GM23338 (cell line): ENCODE measurements at regions not wholly inside any gene's neighbourhood (a gene's known extent, or its start where the extent isn't known, plus 50 kb on each side); places are given as distances from the start of the nearest gene placed in this dataset.

ENCODE experiments used
- ATAC-seq: fragments of 200-7000 bp; cut with Tn5 transposase; 3 replicates; pipeline ENCODE4 v1.9.1; 2020
- DNase-seq: peaks from one replicate; pipeline ENCODE4 v3.0.0-alpha.2; 2015; ENCODE audit warnings: low spot score
- H2AFZ ChIP-seq: fragments of 200-600 bp; sonication (generic); 2 replicates; pipeline ENCODE4 v1.8.0; 2016; ENCODE audit warnings: antibody characterized with exemption, mild to moderate bottlenecking, moderate library complexity
- H3F3A ChIP-seq: fragments of 200-600 bp; sonication (generic); replicated peaks from 2 replicates; pipeline ENCODE4 v1.8.0; 2017; ENCODE audit warnings: antibody characterized with exemption, mixed run types, low read depth
- H3K27ac ChIP-seq: fragments of 200-600 bp; sonication (generic); 2 replicates; pipeline ENCODE4 v1.6.1; 2016; ENCODE audit warnings: low read depth
- H3K27me3 ChIP-seq: fragments of 200-600 bp; sonication (generic); 2 replicates; pipeline ENCODE4 v1.8.0; 2016; ENCODE audit warnings: mild to moderate bottlenecking, mixed run types, moderate library complexity; ENCODE audit not compliant: insufficient read depth
- H3K36me3 ChIP-seq: fragments of 200-600 bp; sonication (generic); 2 replicates; pipeline ENCODE4 v1.8.0; 2016; ENCODE audit warnings: mild to moderate bottlenecking; ENCODE audit not compliant: insufficient read depth
- H3K4me1 ChIP-seq: fragments of 200-600 bp; sonication (generic); 2 replicates; pipeline ENCODE4 v1.8.0; 2016; ENCODE audit warnings: mild to moderate bottlenecking, moderate library complexity; ENCODE audit not compliant: insufficient read depth
- H3K4me2 ChIP-seq: fragments of 200-600 bp; sonication (generic); 2 replicates; pipeline ENCODE4 v1.7.1; 2017; ENCODE audit warnings: mixed run types
- H3K4me3 ChIP-seq: fragments of 200-600 bp; sonication (generic); 2 replicates; pipeline ENCODE4 v1.6.1; 2016; ENCODE audit warnings: mixed run types
- H3K79me2 ChIP-seq: fragments of 200-600 bp; sonication (generic); replicated peaks from 2 replicates; pipeline ENCODE4 v1.8.0; 2017; ENCODE audit warnings: mild to moderate bottlenecking; ENCODE audit not compliant: insufficient read depth
- H3K9me2 ChIP-seq: fragments of 200-600 bp; sonication (generic); 2 replicates; pipeline ENCODE4 v1.8.0; 2017; ENCODE audit not compliant: insufficient read depth
- H4K20me1 ChIP-seq: fragments of 200-600 bp; sonication (generic); replicated peaks from 2 replicates; pipeline ENCODE4 v1.8.0; 2017; ENCODE audit warnings: mild to moderate bottlenecking; ENCODE audit not compliant: insufficient read depth
- H3K27ac Mint-ChIP-seq: 2 replicates; pipeline ENCODE4 v1.8.0; 2020; ENCODE audit warnings: inconsistent platforms, mild to moderate bottlenecking, moderate library complexity, mixed read lengths
- H3K27me3 Mint-ChIP-seq: 3 replicates; pipeline ENCODE4 v1.8.0; 2022; ENCODE audit warnings: low read depth, mild to moderate bottlenecking, moderate library complexity, mixed read lengths, inconsistent platforms; ENCODE audit not compliant: insufficient read depth, poor library complexity
- H3K36me3 Mint-ChIP-seq: 3 replicates; pipeline ENCODE4 v1.8.0; 2021; ENCODE audit warnings: low read depth, mild to moderate bottlenecking, inconsistent platforms, moderate library complexity, mixed read lengths
- H3K4me1 Mint-ChIP-seq: 3 replicates; pipeline ENCODE4 v1.8.0; 2020; ENCODE audit warnings: mild to moderate bottlenecking, inconsistent platforms, mixed read lengths
- H3K4me3 Mint-ChIP-seq: 3 replicates; pipeline ENCODE4 v1.8.0; 2021; ENCODE audit warnings: moderate library complexity, mild to moderate bottlenecking, inconsistent platforms, mixed read lengths
- H3K9me3 Mint-ChIP-seq: 3 replicates; pipeline ENCODE4 v1.8.0; 2020; ENCODE audit warnings: moderate library complexity, mild to moderate bottlenecking, inconsistent platforms, mixed read lengths
- CREB1 ChIP-seq: fragments of 250-450 bp; sonication (Bioruptor Pico); IDR thresholded peaks from 2 replicates; pipeline ENCODE4 v1.5.0; 2020; ENCODE audit warnings: low read depth, mild to moderate bottlenecking, moderate library complexity
- EZH2phosphoT487 ChIP-seq: fragments of 200-600 bp; sonication (generic); IDR thresholded peaks from one replicate; pipeline ENCODE4 v1.8.1; 2018; ENCODE audit warnings: antibody characterized with exemption; ENCODE audit not compliant: unreplicated experiment
- JUNB ChIP-seq: IDR thresholded peaks from one replicate; pipeline ENCODE4 v1.6.1; 2016; ENCODE audit warnings: antibody characterized with exemption; ENCODE audit not compliant: unreplicated experiment
- NANOG ChIP-seq: IDR thresholded peaks from 2 replicates; pipeline ENCODE4 v1.6.1; 2016; ENCODE audit warnings: antibody characterized with exemption, borderline replicate concordance
- POLR2AphosphoS5 ChIP-seq: IDR thresholded peaks from 2 replicates; pipeline ENCODE4 v1.6.1; 2016; ENCODE audit warnings: antibody characterized with exemption, low read depth
- STAT1 ChIP-seq: IDR thresholded peaks from one replicate; pipeline ENCODE4 v1.6.1; 2016; ENCODE audit warnings: antibody characterized with exemption; ENCODE audit not compliant: unreplicated experiment
- TF ChIP-seq, protein P1 (sequence below): IDR thresholded peaks from 2 replicates; pipeline ENCODE4 v1.6.1; 2016; ENCODE audit warnings: antibody characterized with exemption
- TF ChIP-seq, protein P2 (sequence below): IDR thresholded peaks from one replicate; pipeline ENCODE4 v1.6.1; 2018; ENCODE audit warnings: antibody characterized with exemption; ENCODE audit not compliant: unreplicated experiment
- TF ChIP-seq, protein P3 (sequence below): fragments of 250-450 bp; sonication (Bioruptor Pico); IDR thresholded peaks from 2 replicates; pipeline ENCODE4 v1.5.0; 2020; ENCODE audit warnings: mild to moderate bottlenecking, moderate library complexity

- Mint-ChIP-seq H3K27me3 (peaks cover 3% of the 10 kb centered on the region), H3K9me3 (peaks cover under 1% of the 10 kb centered on the region; the same call in 2 of the 3 replicates), H3K4me3 (no peak overlapping the region), H3K4me1 (peaks cover 29% of the 10 kb centered on the region), H3K36me3 (peaks cover 18% of the 10 kb centered on the region; the same call in 1 of the 3 replicates), H3K27ac (no peak overlapping the region)
- no peak for TF ChIP-seq CREB1 (CRISPR knock-in tag)
- TF ChIP-seq NANOG = peak; percentile 72; the same call in 1 of the 2 replicates
- H3K4me1 ChIP-seq = peaks cover 26% of the 10 kb centered on the region
- H3K4me2 ChIP-seq = no peak overlapping the region; the same call in 1 of the 2 replicates
- H3K9me2 ChIP-seq = 0 out of 2 replicates have a peak, but pooled peaks cover 4% of the 10 kb centered on the region
- H3F3A ChIP-seq = no peaks in the 10 kb centered on the region
- DNase-seq (no peak), ATAC-seq (peak; percentile 70)
- H3K79me2 ChIP-seq = no peaks in the 10 kb centered on the region
- no peak overlapping the region for H3K4me3 ChIP-seq
- no peak overlapping the region for H3K27ac ChIP-seq
- H3K36me3 ChIP-seq = no peaks in the 10 kb centered on the region
- no peak overlapping the region for H2AFZ ChIP-seq
- H3K27me3 ChIP-seq = no peaks in the 10 kb centered on the region
- no peaks in the 10 kb centered on the region for H4K20me1 ChIP-seq
Observed at GRCh38 chr4:130185123-130185522, 1089.2 kb downstream of the C4orf33 start.

DNA sequence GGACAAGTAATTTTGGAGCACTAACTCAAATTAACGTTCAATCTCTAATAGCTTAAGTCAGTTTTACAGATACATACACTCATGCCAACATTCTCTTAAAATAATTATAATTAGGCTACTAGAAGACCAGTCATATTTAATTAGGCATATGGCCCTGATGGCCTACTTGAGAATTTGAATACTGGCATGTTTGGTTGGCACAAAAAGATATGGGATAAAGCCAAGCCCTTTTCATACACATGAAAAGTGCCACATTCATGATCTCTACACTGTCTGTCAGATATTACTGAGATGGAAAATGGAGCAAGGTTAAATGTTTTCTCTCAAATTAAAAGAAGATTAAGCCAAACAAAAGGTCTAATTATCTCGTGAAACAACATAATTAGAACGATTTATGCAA is 1091.0 kb downstream of the C4orf33 start:
- ATAC-seq = no peak
- no peak overlapping the region for H3K4me3 Mint-ChIP-seq
- H3K36me3 ChIP-seq = no peaks in the 10 kb centered on the region
- TF ChIP-seq, protein P1, sequence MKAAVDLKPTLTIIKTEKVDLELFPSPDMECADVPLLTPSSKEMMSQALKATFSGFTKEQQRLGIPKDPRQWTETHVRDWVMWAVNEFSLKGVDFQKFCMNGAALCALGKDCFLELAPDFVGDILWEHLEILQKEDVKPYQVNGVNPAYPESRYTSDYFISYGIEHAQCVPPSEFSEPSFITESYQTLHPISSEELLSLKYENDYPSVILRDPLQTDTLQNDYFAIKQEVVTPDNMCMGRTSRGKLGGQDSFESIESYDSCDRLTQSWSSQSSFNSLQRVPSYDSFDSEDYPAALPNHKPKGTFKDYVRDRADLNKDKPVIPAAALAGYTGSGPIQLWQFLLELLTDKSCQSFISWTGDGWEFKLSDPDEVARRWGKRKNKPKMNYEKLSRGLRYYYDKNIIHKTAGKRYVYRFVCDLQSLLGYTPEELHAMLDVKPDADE = no peak
- TF ChIP-seq STAT1 = no peak
- no peak for TF ChIP-seq CREB1 (CRISPR knock-in tag)
- no peak for TF ChIP-seq NANOG
- TF ChIP-seq POLR2AphosphoS5 = no peak
- no peak for TF ChIP-seq JUNB
- TF ChIP-seq, protein P2, sequence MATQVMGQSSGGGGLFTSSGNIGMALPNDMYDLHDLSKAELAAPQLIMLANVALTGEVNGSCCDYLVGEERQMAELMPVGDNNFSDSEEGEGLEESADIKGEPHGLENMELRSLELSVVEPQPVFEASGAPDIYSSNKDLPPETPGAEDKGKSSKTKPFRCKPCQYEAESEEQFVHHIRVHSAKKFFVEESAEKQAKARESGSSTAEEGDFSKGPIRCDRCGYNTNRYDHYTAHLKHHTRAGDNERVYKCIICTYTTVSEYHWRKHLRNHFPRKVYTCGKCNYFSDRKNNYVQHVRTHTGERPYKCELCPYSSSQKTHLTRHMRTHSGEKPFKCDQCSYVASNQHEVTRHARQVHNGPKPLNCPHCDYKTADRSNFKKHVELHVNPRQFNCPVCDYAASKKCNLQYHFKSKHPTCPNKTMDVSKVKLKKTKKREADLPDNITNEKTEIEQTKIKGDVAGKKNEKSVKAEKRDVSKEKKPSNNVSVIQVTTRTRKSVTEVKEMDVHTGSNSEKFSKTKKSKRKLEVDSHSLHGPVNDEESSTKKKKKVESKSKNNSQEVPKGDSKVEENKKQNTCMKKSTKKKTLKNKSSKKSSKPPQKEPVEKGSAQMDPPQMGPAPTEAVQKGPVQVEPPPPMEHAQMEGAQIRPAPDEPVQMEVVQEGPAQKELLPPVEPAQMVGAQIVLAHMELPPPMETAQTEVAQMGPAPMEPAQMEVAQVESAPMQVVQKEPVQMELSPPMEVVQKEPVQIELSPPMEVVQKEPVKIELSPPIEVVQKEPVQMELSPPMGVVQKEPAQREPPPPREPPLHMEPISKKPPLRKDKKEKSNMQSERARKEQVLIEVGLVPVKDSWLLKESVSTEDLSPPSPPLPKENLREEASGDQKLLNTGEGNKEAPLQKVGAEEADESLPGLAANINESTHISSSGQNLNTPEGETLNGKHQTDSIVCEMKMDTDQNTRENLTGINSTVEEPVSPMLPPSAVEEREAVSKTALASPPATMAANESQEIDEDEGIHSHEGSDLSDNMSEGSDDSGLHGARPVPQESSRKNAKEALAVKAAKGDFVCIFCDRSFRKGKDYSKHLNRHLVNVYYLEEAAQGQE = no peak
- TF ChIP-seq, protein P3, sequence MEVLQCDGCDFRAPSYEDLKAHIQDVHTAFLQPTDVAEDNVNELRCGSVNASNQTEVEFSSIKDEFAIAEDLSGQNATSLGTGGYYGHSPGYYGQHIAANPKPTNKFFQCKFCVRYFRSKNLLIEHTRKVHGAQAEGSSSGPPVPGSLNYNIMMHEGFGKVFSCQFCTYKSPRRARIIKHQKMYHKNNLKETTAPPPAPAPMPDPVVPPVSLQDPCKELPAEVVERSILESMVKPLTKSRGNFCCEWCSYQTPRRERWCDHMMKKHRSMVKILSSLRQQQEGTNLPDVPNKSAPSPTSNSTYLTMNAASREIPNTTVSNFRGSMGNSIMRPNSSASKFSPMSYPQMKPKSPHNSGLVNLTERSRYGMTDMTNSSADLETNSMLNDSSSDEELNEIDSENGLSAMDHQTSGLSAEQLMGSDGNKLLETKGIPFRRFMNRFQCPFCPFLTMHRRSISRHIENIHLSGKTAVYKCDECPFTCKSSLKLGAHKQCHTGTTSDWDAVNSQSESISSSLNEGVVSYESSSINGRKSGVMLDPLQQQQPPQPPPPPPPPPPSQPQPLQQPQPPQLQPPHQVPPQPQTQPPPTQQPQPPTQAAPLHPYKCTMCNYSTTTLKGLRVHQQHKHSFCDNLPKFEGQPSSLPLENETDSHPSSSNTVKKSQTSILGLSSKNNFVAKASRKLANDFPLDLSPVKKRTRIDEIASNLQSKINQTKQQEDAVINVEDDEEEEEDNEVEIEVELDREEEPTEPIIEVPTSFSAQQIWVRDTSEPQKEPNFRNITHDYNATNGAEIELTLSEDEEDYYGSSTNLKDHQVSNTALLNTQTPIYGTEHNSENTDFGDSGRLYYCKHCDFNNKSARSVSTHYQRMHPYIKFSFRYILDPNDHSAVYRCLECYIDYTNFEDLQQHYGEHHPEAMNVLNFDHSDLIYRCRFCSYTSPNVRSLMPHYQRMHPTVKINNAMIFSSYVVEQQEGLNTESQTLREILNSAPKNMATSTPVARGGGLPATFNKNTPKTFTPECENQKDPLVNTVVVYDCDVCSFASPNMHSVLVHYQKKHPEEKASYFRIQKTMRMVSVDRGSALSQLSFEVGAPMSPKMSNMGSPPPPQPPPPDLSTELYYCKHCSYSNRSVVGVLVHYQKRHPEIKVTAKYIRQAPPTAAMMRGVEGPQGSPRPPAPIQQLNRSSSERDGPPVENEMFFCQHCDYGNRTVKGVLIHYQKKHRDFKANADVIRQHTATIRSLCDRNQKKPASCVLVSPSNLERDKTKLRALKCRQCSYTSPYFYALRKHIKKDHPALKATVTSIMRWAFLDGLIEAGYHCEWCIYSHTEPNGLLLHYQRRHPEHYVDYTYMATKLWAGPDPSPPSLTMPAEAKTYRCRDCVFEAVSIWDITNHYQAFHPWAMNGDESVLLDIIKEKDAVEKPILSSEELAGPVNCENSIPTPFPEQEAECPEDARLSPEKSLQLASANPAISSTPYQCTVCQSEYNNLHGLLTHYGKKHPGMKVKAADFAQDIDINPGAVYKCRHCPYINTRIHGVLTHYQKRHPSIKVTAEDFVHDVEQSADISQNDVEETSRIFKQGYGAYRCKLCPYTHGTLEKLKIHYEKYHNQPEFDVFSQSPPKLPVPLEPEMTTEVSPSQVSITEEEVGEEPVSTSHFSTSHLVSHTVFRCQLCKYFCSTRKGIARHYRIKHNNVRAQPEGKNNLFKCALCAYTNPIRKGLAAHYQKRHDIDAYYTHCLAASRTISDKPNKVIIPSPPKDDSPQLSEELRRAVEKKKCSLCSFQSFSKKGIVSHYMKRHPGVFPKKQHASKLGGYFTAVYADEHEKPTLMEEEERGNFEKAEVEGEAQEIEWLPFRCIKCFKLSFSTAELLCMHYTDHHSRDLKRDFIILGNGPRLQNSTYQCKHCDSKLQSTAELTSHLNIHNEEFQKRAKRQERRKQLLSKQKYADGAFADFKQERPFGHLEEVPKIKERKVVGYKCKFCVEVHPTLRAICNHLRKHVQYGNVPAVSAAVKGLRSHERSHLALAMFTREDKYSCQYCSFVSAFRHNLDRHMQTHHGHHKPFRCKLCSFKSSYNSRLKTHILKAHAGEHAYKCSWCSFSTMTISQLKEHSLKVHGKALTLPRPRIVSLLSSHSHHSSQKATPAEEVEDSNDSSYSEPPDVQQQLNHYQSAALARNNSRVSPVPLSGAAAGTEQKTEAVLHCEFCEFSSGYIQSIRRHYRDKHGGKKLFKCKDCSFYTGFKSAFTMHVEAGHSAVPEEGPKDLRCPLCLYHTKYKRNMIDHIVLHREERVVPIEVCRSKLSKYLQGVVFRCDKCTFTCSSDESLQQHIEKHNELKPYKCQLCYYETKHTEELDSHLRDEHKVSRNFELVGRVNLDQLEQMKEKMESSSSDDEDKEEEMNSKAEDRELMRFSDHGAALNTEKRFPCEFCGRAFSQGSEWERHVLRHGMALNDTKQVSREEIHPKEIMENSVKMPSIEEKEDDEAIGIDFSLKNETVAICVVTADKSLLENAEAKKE (CRISPR knock-in tag) = no peak
- no peak for TF ChIP-seq EZH2phosphoT487

More for the DNA sequence above, 1091.0 kb downstream of the C4orf33 start:
- Mint-ChIP-seq H3K27ac (no peak overlapping the region), H3K9me3 (peaks cover 16% of the 10 kb centered on the region), H3K4me1 (peaks cover 27% of the 10 kb centered on the region), H3K27me3 (peaks cover 7% of the 10 kb centered on the region), H3K36me3 (peaks cover 34% of the 10 kb centered on the region)
- no peak overlapping the region for H2AFZ ChIP-seq
- H3K9me2 ChIP-seq = peaks cover 15% of the 10 kb centered on the region
- no peaks in the 10 kb centered on the region for H4K20me1 ChIP-seq
- H3K4me2 ChIP-seq = no peak overlapping the region
- H3F3A ChIP-seq = no peaks in the 10 kb centered on the region
- H3K4me1 ChIP-seq = peaks cover 20% of the 10 kb centered on the region; the same call in 1 of the 2 replicates
- H3K27ac ChIP-seq = no peak overlapping the region
- H3K79me2 ChIP-seq = no peaks in the 10 kb centered on the region
- no peak for DNase-seq
- H3K4me3 ChIP-seq = no peak overlapping the region
- H3K27me3 ChIP-seq = no peaks in the 10 kb centered on the region
